ENCODE measurements at regions not wholly inside any gene's neighbourhood (a gene's known extent, or its start where the extent isn't known, plus 50 kb on each side); places are given as distances from the start of the nearest gene placed in this dataset.
A peak's percentile ranks its signal among the peaks of the same experiment; 100 is the strongest.

- FAIRE-seq, result peak; percentile 54
- TF ChIP-seq SREBF2 (IDR thresholded peaks at IDR 0.05), result no peak
- no peak for TF ChIP-seq MAZ (IDR thresholded peaks at IDR 0.05; ENCODE audit: borderline replicate concordance, low read depth, low read length)
- no peak for TF ChIP-seq PHF8 (IDR thresholded peaks at IDR 0.05; ENCODE audit: borderline replicate concordance, low read depth)
- TF ChIP-seq ELK1 (IDR thresholded peaks at IDR 0.05; ENCODE audit: low read depth, low read length), result no peak
- TF ChIP-seq MAFK (IDR thresholded peaks at IDR 0.05; ENCODE audit: partially characterized antibody), result no peak
- no peak for TF ChIP-seq FOXS1 (CRISPR knock-in tag; IDR thresholded peaks at IDR 0.05)
- TF ChIP-seq RFX5 (IDR thresholded peaks at IDR 0.05), result no peak
- no peak for TF ChIP-seq NR3C1 (IDR thresholded peaks at IDR 0.05)
- TF ChIP-seq REST (IDR thresholded peaks at IDR 0.05), result no peak
- no peak for TF ChIP-seq BCL3 (IDR thresholded peaks at IDR 0.05)
- no peak for TF ChIP-seq GATA3 (IDR thresholded peaks at IDR 0.05; ENCODE audit: borderline replicate concordance)
- ChIA-PET POLR2A (no interaction called here), CTCF (no interaction called here)
- ATAC-seq, result no peak
- Histone ChIP-seq H3K4me3 (no peak overlapping the region), H3K9me3 (no peaks in the 10 kb centered on the region), H3K27ac (no peak overlapping the region), H3K4me2 (no peak overlapping the region), H3K4me1 (no peaks in the 10 kb centered on the region)
- no peak for DNase-seq (ENCODE audit: low read depth in 1 of 2, low spot score in 1 of 2)
- WGBS (ENCODE audit: missing lambda C conversion rate), result 41% methylated on average over 4 of the region's 4 CpGs
These were observed 122.7 kb downstream of the CBLL2 start for GRCh38 chrX:22395372-22395771.

- TF ChIP-seq ELK1 (IDR thresholded peaks at IDR 0.05; ENCODE audit: low read depth, low read length), result no peak
- no peak for TF ChIP-seq FOSB (CRISPR knock-in tag; IDR thresholded peaks at IDR 0.05)
- TF ChIP-seq CHD4 (IDR thresholded peaks at IDR 0.05; ENCODE audit: borderline replicate concordance), result no peak
- Histone ChIP-seq H3K4me1 (no peaks in the 10 kb centered on the region), H3K27ac (no peak overlapping the region), H3K4me2 (no peak overlapping the region), H3K4me3 (no peak overlapping the region), H3K9me3 (no peaks in the 10 kb centered on the region)
- FAIRE-seq, result peak; percentile 18
- WGBS (ENCODE audit: missing lambda C conversion rate), result 76% methylated on average over 2 of the region's 2 CpGs
- CTCF ChIA-PET, result no interaction called here
- DNase-seq (ENCODE audit: low read depth in 1 of 2, low spot score in 1 of 2), result no peak
- POLR2A ChIA-PET, result no interaction called here
- ATAC-seq, result no peak
These were observed 123.7 kb downstream of the CBLL2 start for GRCh38 chrX:22396408-22396807.

- no peak for FAIRE-seq
These were observed 124.9 kb downstream of the CBLL2 start for GRCh38 chrX:22397566-22397965.

More at GRCh38 chrX:22397566-22397965, 124.9 kb downstream of the CBLL2 start:
- Histone ChIP-seq H3K4me2 (no peak overlapping the region), H3K27ac (no peak overlapping the region), H3K4me1 (no peaks in the 10 kb centered on the region), H3K4me3 (no peak overlapping the region), H3K9me3 (no peaks in the 10 kb centered on the region)
- TF ChIP-seq CTCF (IDR thresholded peaks at IDR 0.05) (no peak), HEYL (CRISPR knock-in tag; IDR thresholded peaks at IDR 0.05) (no peak), POLR2A (IDR thresholded peaks at IDR 0.05; ENCODE audit: low read length) (no peak), FOXS1 (CRISPR knock-in tag; IDR thresholded peaks at IDR 0.05) (no peak)
- ChIA-PET CTCF (no interaction called here), POLR2A (no interaction called here)
- 19% methylated on average over 1 of the region's 1 CpG for WGBS (ENCODE audit: missing lambda C conversion rate)
- DNase-seq (ENCODE audit: low read depth in 1 of 2, low spot score in 1 of 2) (no peak), ATAC-seq (no peak)
